CD4-positive, CD25-positive, alpha-beta regulatory T cell (primary cell): ENCODE measurements at regions not wholly inside any gene's neighbourhood (a gene's known extent, or its start where the extent isn't known, plus 50 kb on each side); places are given as distances from the start of the nearest gene placed in this dataset.

Source experiments
- ATAC-seq, 2 donors: fragments of 150-1000 bp; cut with Tn5 transposase; one replicate each; pipeline ENCODE4 v1.10.0; 2021; ENCODE audit warnings: low read depth in 2 of 2, moderate number of reproducible peaks in 2 of 2, moderate library complexity in 1 of 2
- DNase-seq, 3 donors: peaks; one replicate each; pipeline versions ENCODE4 v3.0.0 to v3.0.0-alpha.2; 2012 to 2022; ENCODE audit warnings: mixed read lengths in 1 of 3
- H3K27ac ChIP-seq: one replicate; pipeline ENCODE4 v1.7.0; 2013; ENCODE audit warnings: mild to moderate bottlenecking, low read length; ENCODE audit not compliant: insufficient read depth, poor library complexity, severe bottlenecking
- H3K27me3 ChIP-seq: one replicate; pipeline ENCODE4 v1.7.0; 2013; ENCODE audit warnings: low read length; ENCODE audit not compliant: control insufficient read depth, insufficient read depth
- H3K36me3 ChIP-seq: one replicate; pipeline ENCODE4 v1.7.0; 2013; ENCODE audit warnings: mild to moderate bottlenecking, low read length, moderate library complexity; ENCODE audit not compliant: control insufficient read depth, insufficient read depth
- H3K4me1 ChIP-seq: 2 replicates; pipeline ENCODE4 v1.7.0; 2013; ENCODE audit warnings: mild to moderate bottlenecking, low read length; ENCODE audit not compliant: insufficient read depth, control insufficient read depth, poor library complexity, severe bottlenecking
- H3K4me3 ChIP-seq: one replicate; pipeline ENCODE4 v1.7.0; 2013; ENCODE audit warnings: low read depth, mild to moderate bottlenecking, low read length, moderate library complexity
- H3K9me3 ChIP-seq, 2 experiments: 1 replicate in 1 of 2; 2 replicates in 1 of 2; pipeline ENCODE4 v1.7.0; 2013; ENCODE audit warnings: low read length in 2 of 2, mild to moderate bottlenecking in 1 of 2, moderate library complexity in 1 of 2; ENCODE audit not compliant: control insufficient read depth in 2 of 2
- H3K27ac Mint-ChIP-seq, 3 donors: one replicate each; pipeline ENCODE4 v1.8.0; 2020 to 2022; ENCODE audit warnings: mild to moderate bottlenecking in 3 of 3, mixed read lengths in 3 of 3, moderate library complexity in 2 of 3
- H3K27me3 Mint-ChIP-seq: one replicate; pipeline ENCODE4 v1.8.0; 2022; ENCODE audit warnings: mild to moderate bottlenecking, mixed read lengths
- H3K36me3 Mint-ChIP-seq: one replicate; pipeline ENCODE4 v1.8.0; 2020; ENCODE audit warnings: mixed read lengths
- H3K4me1 Mint-ChIP-seq, 4 donors: one replicate each; pipeline ENCODE4 v1.8.0; 2020 to 2022; ENCODE audit warnings: mixed read lengths in 4 of 4, mild to moderate bottlenecking in 1 of 4
- H3K4me3 Mint-ChIP-seq, 4 donors: one replicate each; pipeline ENCODE4 v1.8.0; 2020 to 2022; ENCODE audit warnings: mild to moderate bottlenecking in 4 of 4, mixed read lengths in 4 of 4, moderate library complexity in 3 of 4
- H3K9me3 Mint-ChIP-seq, 7 donors: one replicate each; pipeline ENCODE4 v1.8.0; 2020 to 2022; ENCODE audit warnings: mixed read lengths in 7 of 7, mild to moderate bottlenecking in 3 of 7, moderate library complexity in 2 of 7

DNA sequence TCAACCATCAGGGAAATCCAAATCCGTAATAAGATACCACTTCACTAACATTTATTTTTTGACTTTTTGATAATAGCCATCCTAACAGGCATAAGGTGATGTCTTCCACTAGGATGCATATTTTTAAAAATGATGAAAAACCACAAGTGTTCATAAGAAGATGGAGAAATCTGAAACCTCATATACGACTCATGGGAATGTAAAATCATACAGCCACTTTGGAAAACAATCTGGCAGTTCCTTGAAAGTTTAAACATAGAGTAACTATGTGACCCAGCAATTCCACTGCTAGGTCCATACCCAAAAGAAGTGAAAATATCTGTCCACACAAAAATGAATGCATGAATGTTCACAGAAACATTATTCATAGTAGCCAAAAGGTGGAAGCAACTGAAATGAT lies 431.0 kb downstream of the ENC1 start:
- Histone ChIP-seq H3K4me3 (no peak overlapping the region), H3K27me3 (peaks cover 2% of the 10 kb centered on the region), H3K9me3 (no peaks in the 10 kb centered on the region), H3K36me3 (no peaks in the 10 kb centered on the region), H3K27ac (no peak overlapping the region), H3K4me1 (no peaks in the 10 kb centered on the region)
- Mint-ChIP-seq H3K27ac (no peak overlapping the region), H3K4me3 (no peak overlapping the region), H3K4me1 (no peaks in the 10 kb centered on the region), H3K9me3 (peaks cover 0 to 2% (median 0%) of the 10 kb centered on the region in 7 donors), H3K36me3 (no peaks in the 10 kb centered on the region), H3K27me3 (no peaks in the 10 kb centered on the region)
- no peak for ATAC-seq
- no peak for DNase-seq

DNA sequence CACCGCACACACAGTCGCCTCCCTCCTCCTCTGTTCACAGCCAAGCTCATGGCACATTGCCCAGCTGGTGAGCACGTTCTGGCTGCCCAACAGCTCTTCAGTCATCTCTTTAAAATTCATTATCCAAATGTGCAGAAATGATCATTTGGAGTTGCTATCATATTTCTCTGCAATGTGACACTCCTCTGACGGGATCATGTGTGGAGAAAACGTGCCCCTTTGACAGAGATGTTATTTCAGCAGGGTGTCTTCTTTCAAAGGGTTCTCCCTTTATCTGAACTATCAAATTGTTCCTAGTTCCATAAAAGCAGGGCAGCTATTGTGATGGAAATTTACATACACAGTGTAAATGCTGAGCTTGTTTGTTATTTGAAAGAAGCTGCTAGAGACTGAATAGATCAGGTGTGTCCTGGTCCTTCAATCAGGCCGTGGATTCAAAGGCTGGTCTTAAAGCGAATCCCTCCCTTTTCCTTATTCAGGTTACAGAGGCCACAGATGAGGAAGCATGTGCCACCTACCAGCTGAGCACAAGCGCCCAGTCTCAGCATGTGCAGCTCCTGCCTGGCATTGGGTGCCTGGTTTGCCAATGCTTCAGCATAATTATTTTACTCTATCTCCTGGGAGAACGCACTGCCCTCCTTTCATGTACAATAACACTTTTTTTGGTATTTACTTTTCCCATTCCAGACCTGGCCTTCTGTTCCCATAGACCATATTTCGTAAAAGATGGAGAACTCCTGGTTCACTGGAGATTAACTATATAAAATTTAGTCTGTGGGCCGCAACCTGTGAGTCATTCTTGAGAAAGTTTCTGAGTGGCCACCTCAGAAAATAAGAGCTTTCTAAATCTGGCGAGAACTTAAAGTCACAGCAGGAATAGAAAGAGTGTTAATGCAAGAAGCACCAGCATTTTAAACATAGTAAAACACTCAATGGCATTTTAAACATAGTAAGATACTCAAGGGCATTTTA lies 433.7 kb downstream of the ENC1 start:
- Histone ChIP-seq H3K36me3 (no peaks in the 10 kb centered on the region), H3K27me3 (peaks cover 2% of the 10 kb centered on the region), H3K9me3 (no peaks in the 10 kb centered on the region), H3K4me1 (no peaks in the 10 kb centered on the region), H3K4me3 (no peak overlapping the region), H3K27ac (no peak overlapping the region)
- Mint-ChIP-seq H3K27me3 (no peaks in the 10 kb centered on the region), H3K27ac (peak overlapping the region in 1 of 3 donors; percentile 40), H3K9me3 (peaks cover 0 to 2% (median 0%) of the 10 kb centered on the region in 7 donors), H3K36me3 (no peaks in the 10 kb centered on the region), H3K4me1 (no peaks in the 10 kb centered on the region), H3K4me3 (no peak overlapping the region)
- no peak for ATAC-seq
- no peak for DNase-seq

DNA sequence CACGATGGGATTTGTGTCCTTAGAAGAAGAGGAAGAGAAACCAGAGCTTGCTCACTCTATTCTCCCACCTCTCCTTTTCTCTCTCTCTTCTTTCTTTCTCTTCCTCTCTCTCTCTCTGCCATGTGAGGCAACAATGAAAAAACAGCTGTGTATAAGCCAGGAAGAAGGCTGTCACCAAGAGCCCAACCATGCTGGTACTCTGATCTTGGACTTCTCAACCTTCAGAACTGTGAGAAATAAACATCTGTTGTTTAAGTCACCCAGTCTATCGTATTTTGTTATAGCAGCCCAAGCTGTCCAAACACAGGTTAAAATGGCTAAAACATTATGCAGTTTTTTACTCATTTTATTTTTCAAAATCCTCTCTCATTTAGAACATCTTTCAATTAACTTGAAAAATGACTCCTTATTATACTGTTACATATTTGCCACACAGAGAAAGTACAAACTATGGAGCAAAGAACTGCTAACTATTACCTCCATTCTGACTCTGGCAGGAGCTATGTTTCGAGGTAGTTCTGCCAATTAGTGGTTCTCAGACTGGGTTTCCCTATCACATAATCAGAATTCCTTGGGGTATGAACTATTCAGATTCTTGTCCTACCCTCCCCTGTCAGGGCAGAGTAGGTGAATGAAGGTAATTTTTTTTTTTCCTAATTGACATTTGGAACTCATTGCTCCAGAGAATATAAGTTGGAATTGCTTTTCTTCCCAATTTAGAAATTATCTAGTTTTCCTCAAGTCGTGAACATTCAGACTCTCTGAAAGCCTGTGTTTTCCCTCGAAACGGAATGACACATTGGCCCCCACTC lies 434.6 kb downstream of the ENC1 start:
- Mint-ChIP-seq H3K36me3 (no peaks in the 10 kb centered on the region), H3K4me3 (no peak overlapping the region), H3K27me3 (no peaks in the 10 kb centered on the region), H3K4me1 (no peaks in the 10 kb centered on the region), H3K27ac (no peak overlapping the region), H3K9me3 (peaks cover 0 to 2% (median 0%) of the 10 kb centered on the region in 7 donors)
- H3K36me3 ChIP-seq = no peaks in the 10 kb centered on the region
- ATAC-seq (no peak), DNase-seq (no peak)
- no peaks in the 10 kb centered on the region for H3K9me3 ChIP-seq
- peaks cover 2% of the 10 kb centered on the region for H3K27me3 ChIP-seq
- no peak overlapping the region for H3K27ac ChIP-seq
- H3K4me1 ChIP-seq = no peaks in the 10 kb centered on the region
- no peak overlapping the region for H3K4me3 ChIP-seq

DNA sequence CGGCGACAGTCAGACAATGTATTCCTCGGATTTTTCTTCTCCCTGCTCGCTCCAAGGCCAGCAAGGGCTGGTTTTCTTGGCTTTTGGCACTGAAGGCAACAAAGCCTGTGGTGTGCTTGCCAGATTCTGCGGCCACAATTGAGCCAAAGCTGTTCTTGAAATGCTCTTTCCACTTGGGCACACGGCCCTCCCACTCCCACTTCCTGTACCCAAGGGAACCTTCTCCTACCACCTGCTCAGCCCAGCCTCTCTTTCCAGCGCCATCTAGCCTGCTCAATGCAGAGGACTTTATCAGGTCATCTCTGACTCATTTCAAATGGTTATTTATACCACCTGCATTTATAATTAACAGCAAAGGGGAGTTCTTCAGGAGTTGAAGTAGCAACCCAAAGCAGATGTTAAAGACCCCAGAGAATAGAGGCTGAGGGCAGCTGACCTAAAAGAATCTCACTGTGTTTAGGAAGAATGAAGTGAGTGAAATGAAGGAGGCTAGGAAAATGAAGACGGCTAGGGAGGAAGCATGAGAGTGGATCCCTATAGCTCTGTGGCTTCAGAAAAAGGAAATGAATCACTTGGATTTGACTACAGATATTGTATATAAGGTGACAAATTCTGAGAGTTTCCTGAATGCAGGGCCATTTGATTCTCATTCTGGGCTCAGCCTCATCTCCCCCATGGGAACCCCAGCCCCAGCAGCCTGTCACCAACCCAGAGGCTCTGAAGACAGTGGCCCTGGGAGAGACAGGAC lies 439.0 kb downstream of the ENC1 start:
- H3K4me3 ChIP-seq = no peak overlapping the region
- H3K27ac Mint-ChIP-seq = no peak overlapping the region
- no peak for ATAC-seq

DNA sequence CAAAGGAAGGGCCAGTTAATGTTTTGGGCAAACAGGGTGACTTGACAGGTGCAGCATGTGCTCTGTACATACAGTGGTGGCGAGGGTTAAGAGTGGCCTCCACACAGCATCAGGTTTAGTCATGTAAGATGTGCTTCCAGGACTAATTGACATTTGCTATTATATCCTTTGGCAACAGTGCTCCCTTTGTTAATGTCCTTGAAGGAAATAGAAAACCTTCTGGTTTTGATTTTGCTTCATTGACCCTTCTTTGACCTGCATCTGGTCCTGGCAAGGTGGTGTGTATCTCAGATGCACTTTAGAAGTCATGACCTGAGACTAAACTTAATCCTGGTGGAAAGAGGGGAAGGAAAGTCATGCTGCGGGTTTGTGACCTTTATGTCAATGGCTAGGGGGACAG lies 440.0 kb downstream of the ENC1 start:
- Histone ChIP-seq H3K36me3 (no peaks in the 10 kb centered on the region), H3K27ac (no peak overlapping the region), H3K4me1 (no peaks in the 10 kb centered on the region), H3K9me3 (no peaks in the 10 kb centered on the region), H3K4me3 (no peak overlapping the region), H3K27me3 (no peaks in the 10 kb centered on the region)
- H3K9me3 Mint-ChIP-seq = peaks cover 0 to 2% (median 0%) of the 10 kb centered on the region in 7 donors
- no peaks in the 10 kb centered on the region for H3K36me3 Mint-ChIP-seq
- peaks cover 3% of the 10 kb centered on the region for H3K27me3 Mint-ChIP-seq
- no peak overlapping the region for H3K4me3 Mint-ChIP-seq
- H3K27ac Mint-ChIP-seq = no peak overlapping the region
- DNase-seq = no peak
- ATAC-seq = no peak
- H3K4me1 Mint-ChIP-seq = peaks cover 0 to 3% (median 0%) of the 10 kb centered on the region in 4 donors

More for the DNA sequence above, 439.0 kb downstream of the ENC1 start:
- Mint-ChIP-seq H3K27me3 (no peaks in the 10 kb centered on the region), H3K4me1 (peaks cover 0 to 3% (median 0%) of the 10 kb centered on the region in 4 donors), H3K36me3 (no peaks in the 10 kb centered on the region), H3K9me3 (peaks cover 0 to 2% (median 0%) of the 10 kb centered on the region in 7 donors), H3K4me3 (no peak overlapping the region)
- Histone ChIP-seq H3K27me3 (no peaks in the 10 kb centered on the region), H3K4me1 (no peaks in the 10 kb centered on the region), H3K27ac (no peak overlapping the region), H3K36me3 (no peaks in the 10 kb centered on the region), H3K9me3 (no peaks in the 10 kb centered on the region)
- DNase-seq = no peak

DNA sequence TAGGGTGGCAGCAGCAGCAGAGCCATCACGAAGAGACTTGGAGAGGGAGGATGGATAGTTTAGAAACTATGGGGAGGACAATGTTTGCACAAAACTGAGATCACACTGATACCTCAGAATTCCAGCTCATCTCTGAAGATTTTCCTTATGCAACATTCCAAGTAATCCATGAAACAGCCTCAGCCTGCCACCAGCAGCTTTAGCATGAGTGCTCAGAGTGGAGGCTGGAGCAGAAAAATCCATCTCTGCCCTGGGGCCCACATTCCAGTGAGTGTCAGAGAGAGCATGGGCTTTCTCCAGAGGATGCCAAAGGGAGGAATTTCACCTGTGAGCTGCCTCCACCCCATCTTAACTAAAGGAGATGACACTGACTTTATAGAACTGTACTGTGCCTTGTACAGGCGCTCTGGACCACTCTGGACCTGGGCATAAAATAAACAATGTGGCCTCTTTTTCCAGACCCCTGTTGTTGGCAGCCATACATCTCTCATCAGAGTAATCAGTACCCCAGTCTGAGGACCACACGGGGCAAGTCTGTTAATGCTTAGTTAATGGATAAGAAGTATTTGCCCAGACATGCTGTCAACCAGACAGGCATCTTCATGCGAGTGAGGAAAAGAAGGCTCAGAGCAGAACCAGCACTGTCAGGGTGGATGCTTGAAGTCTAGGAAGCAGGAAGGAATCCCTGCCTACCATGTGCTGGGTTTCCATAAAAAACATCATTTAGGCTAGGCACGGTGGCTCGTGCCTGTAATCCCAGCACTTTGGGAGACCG lies 440.9 kb downstream of the ENC1 start:
- DNase-seq (no peak), ATAC-seq (no peak)
- Histone ChIP-seq H3K9me3 (no peaks in the 10 kb centered on the region), H3K4me1 (no peaks in the 10 kb centered on the region), H3K4me3 (no peak overlapping the region), H3K36me3 (no peaks in the 10 kb centered on the region), H3K27ac (no peak overlapping the region), H3K27me3 (no peaks in the 10 kb centered on the region)
- Mint-ChIP-seq H3K36me3 (no peaks in the 10 kb centered on the region), H3K27ac (no peak overlapping the region), H3K4me1 (peaks cover 0 to 3% (median 0%) of the 10 kb centered on the region in 4 donors), H3K4me3 (no peak overlapping the region), H3K27me3 (peaks cover 9% of the 10 kb centered on the region), H3K9me3 (peaks cover 0 to 2% (median 0%) of the 10 kb centered on the region in 7 donors)

DNA sequence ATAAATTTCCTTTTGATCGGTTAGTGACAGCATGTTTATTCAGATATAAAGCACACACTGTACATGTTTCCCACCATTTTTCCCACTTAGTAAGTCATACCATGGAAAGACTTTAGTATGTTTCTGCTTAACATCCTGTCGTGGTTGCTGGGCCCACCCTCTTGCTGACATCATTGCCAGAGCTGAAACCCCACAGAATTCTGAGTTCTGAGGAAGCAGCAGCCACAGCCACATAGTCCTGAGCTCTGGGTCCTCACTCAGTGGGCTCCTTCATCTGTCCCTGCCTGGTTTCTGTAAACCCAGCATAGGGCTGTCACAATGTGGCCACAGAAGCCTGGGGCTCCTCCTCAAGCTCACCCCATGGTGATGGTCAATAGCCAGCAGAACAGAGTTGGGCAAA lies 441.5 kb downstream of the ENC1 start:
- no peaks in the 10 kb centered on the region for H3K27me3 ChIP-seq
- H3K9me3 Mint-ChIP-seq = peaks cover 0 to 2% (median 0%) of the 10 kb centered on the region in 7 donors
- DNase-seq = no peak
- no peak for ATAC-seq
- H3K4me3 ChIP-seq = no peak overlapping the region
- H3K27me3 Mint-ChIP-seq = peaks cover 9% of the 10 kb centered on the region
- H3K9me3 ChIP-seq = no peaks in the 10 kb centered on the region
- no peak overlapping the region for H3K27ac Mint-ChIP-seq
- no peaks in the 10 kb centered on the region for H3K36me3 Mint-ChIP-seq
- no peak overlapping the region for H3K4me3 Mint-ChIP-seq
- H3K4me1 ChIP-seq = no peaks in the 10 kb centered on the region
- no peaks in the 10 kb centered on the region for H3K36me3 ChIP-seq
- H3K4me1 Mint-ChIP-seq = peaks cover 0 to 3% (median 0%) of the 10 kb centered on the region in 4 donors
- H3K27ac ChIP-seq = no peak overlapping the region
